HEK293 (cell line): ENCODE measurements at regions not wholly inside any gene's neighbourhood (a gene's known extent, or its start where the extent isn't known, plus 50 kb on each side); places are given as distances from the start of the nearest gene placed in this dataset.

ENCODE experiments used
- CTCF ChIA-PET: fragments of 350-600 bp; formaldehyde crosslinking; extraction: SDS; loops from one replicate; lab custom pipeline; 2021; ENCODE audit warnings: antibody characterized with exemption; lab: Yijun Ruan, JAX
- POLR2A ChIA-PET: fragments of 300-600 bp; formaldehyde crosslinking; extraction: SDS; loops from one replicate; lab custom pipeline; 2020; ENCODE audit warnings: antibody characterized with exemption, inconsistent platforms; lab: Yijun Ruan, JAX
- H3K27ac ChIP-seq: fragments of 200-500 bp; sonication (Bioruptor generic); 2 replicates; pipeline ENCODE4 v1.5.1; 2014; ENCODE audit warnings: low read depth, low read length, control low read depth, inconsistent platforms; ENCODE audit errors: extremely low read depth
- H3K36me3 ChIP-seq, 2 experiments: fragments of 200-500 bp in 1 of 2; sonication (Bioruptor generic) in 1 of 2; 1 replicate in 1 of 2; 2 replicates in 1 of 2; pipeline ENCODE4 v1.5.1; 2014 to 2017; ENCODE audit warnings: inconsistent platforms in 2 of 2, low read length in 2 of 2; ENCODE audit not compliant: control insufficient read depth in 2 of 2, insufficient read depth in 1 of 2
- H3K4me1 ChIP-seq: fragments of 200-500 bp; sonication (Bioruptor generic); 2 replicates; pipeline ENCODE4 v1.5.1; 2014; ENCODE audit warnings: mild to moderate bottlenecking, low read length, inconsistent platforms; ENCODE audit not compliant: control insufficient read depth, insufficient read depth
- H3K4me3 ChIP-seq: 2 replicates; pipeline ENCODE4 v1.5.1; 2011; ENCODE audit warnings: low read depth, mild to moderate bottlenecking, control low read depth, low read length, moderate library complexity
- H3K9me3 ChIP-seq: fragments of 200-500 bp; sonication (Bioruptor generic); 2 replicates; pipeline ENCODE4 v1.5.1; 2014; ENCODE audit warnings: low read depth, low read length, inconsistent platforms; ENCODE audit not compliant: control insufficient read depth, insufficient read depth
- GLIS1 ChIP-seq: fragments of 450-650 bp; formaldehyde crosslinking; IDR thresholded peaks from 2 replicates; pipeline ENCODE4 v1.5.1; 2016; ENCODE audit warnings: missing biosample characterization, missing genetic modification characterization
- TCF7L2 ChIP-seq: IDR thresholded peaks from 2 replicates; pipeline ENCODE4 v1.6.1; 2011; ENCODE audit warnings: low read depth, mild to moderate bottlenecking, inconsistent platforms, low read length, moderate library complexity, borderline replicate concordance
- ZBTB1 ChIP-seq: fragments of 450-650 bp; formaldehyde crosslinking; IDR thresholded peaks from 2 replicates; pipeline ENCODE4 v1.5.1; 2016; ENCODE audit warnings: missing biosample characterization, missing genetic modification characterization
- ZBTB44 ChIP-seq: fragments of 450-650 bp; IDR thresholded peaks from 2 replicates; pipeline ENCODE4 v1.5.1; 2018; ENCODE audit warnings: missing biosample characterization, mild to moderate bottlenecking, missing genetic modification characterization
- ZBTB7A ChIP-seq: fragments of 450-650 bp; formaldehyde crosslinking; IDR thresholded peaks from 2 replicates; pipeline ENCODE4 v1.5.1; 2016; ENCODE audit warnings: low read depth, missing biosample characterization, missing genetic modification characterization
- ZEB2 ChIP-seq: fragments of 450-650 bp; formaldehyde crosslinking; IDR thresholded peaks from 2 replicates; pipeline ENCODE4 v1.5.1; 2016; ENCODE audit warnings: missing biosample characterization, missing genetic modification characterization
- ZFP37 ChIP-seq: fragments of 450-650 bp; formaldehyde crosslinking; IDR thresholded peaks from 2 replicates; pipeline ENCODE4 v1.5.1; 2016; ENCODE audit warnings: missing biosample characterization, missing genetic modification characterization
- ZNF112 ChIP-seq: fragments of 450-650 bp; formaldehyde crosslinking; IDR thresholded peaks from 2 replicates; pipeline ENCODE4 v1.5.0; 2017; ENCODE audit warnings: missing biosample characterization, missing genetic modification characterization
- ZNF114 ChIP-seq: fragments of 450-650 bp; formaldehyde crosslinking; IDR thresholded peaks from 2 replicates; pipeline ENCODE4 v1.5.0; 2017; ENCODE audit warnings: missing biosample characterization, missing genetic modification characterization
- ZNF221 ChIP-seq: fragments of 450-650 bp; formaldehyde crosslinking; IDR thresholded peaks from 2 replicates; pipeline ENCODE4 v1.5.1; 2017; ENCODE audit warnings: missing biosample characterization, missing genetic modification characterization, borderline replicate concordance
- ZNF223 ChIP-seq: fragments of 450-650 bp; formaldehyde crosslinking; IDR thresholded peaks from 2 replicates; pipeline ENCODE4 v1.5.1; 2016; ENCODE audit warnings: missing biosample characterization, missing genetic modification characterization
- ZNF26 ChIP-seq: fragments of 450-650 bp; formaldehyde crosslinking; IDR thresholded peaks from 2 replicates; pipeline ENCODE4 v1.5.1; 2016; ENCODE audit warnings: missing biosample characterization, missing genetic modification characterization
- ZNF266 ChIP-seq: fragments of 450-650 bp; formaldehyde crosslinking; IDR thresholded peaks from 2 replicates; pipeline ENCODE4 v1.5.1; 2016; ENCODE audit warnings: missing biosample characterization, missing genetic modification characterization, low read depth
- ZNF311 ChIP-seq: fragments of 450-650 bp; formaldehyde crosslinking; IDR thresholded peaks from 2 replicates; pipeline ENCODE4 v1.5.1; 2017; ENCODE audit warnings: missing biosample characterization, missing genetic modification characterization, borderline replicate concordance
- ZNF423 ChIP-seq: fragments of 450-650 bp; formaldehyde crosslinking; IDR thresholded peaks from 2 replicates; pipeline ENCODE4 v1.5.1; 2016; ENCODE audit warnings: missing biosample characterization, missing genetic modification characterization
- ZNF549 ChIP-seq: fragments of 450-650 bp; IDR thresholded peaks from 2 replicates; pipeline ENCODE4 v1.5.1; 2018; ENCODE audit warnings: missing biosample characterization, missing genetic modification characterization, mild to moderate bottlenecking, inconsistent platforms, moderate library complexity
- ZNF558 ChIP-seq: fragments of 450-650 bp; formaldehyde crosslinking; IDR thresholded peaks from 2 replicates; pipeline ENCODE4 v1.5.1; 2016; ENCODE audit warnings: missing biosample characterization, missing genetic modification characterization
- ZNF560 ChIP-seq: fragments of 450-650 bp; formaldehyde crosslinking; IDR thresholded peaks from 2 replicates; pipeline ENCODE4 v1.5.1; 2017; ENCODE audit warnings: missing biosample characterization, missing genetic modification characterization, borderline replicate concordance
- ZNF580 ChIP-seq: fragments of 450-650 bp; formaldehyde crosslinking; IDR thresholded peaks from 2 replicates; pipeline ENCODE4 v1.5.1; 2016; ENCODE audit warnings: missing biosample characterization, missing genetic modification characterization
- ZNF626 ChIP-seq: fragments of 450-650 bp; sonication (Bioruptor Pico); formaldehyde crosslinking; IDR thresholded peaks from 2 replicates; pipeline ENCODE4 v1.5.1; 2018; ENCODE audit warnings: missing biosample characterization, missing genetic modification characterization, inconsistent platforms
- ZNF677 ChIP-seq: fragments of 450-650 bp; IDR thresholded peaks from 2 replicates; pipeline ENCODE4 v1.5.0; 2018; ENCODE audit warnings: missing biosample characterization, mild to moderate bottlenecking, missing genetic modification characterization, moderate library complexity
- ZNF692 ChIP-seq: fragments of 450-650 bp; formaldehyde crosslinking; IDR thresholded peaks from 2 replicates; pipeline ENCODE4 v1.5.1; 2016; ENCODE audit warnings: missing biosample characterization, missing genetic modification characterization
- ZNF701 ChIP-seq: fragments of 450-650 bp; formaldehyde crosslinking; IDR thresholded peaks from 2 replicates; pipeline ENCODE4 v1.5.1; 2016; ENCODE audit warnings: missing biosample characterization, missing genetic modification characterization
- ZNF837 ChIP-seq: fragments of 450-650 bp; formaldehyde crosslinking; IDR thresholded peaks from 2 replicates; pipeline ENCODE4 v1.5.1; 2016; ENCODE audit warnings: missing biosample characterization, missing genetic modification characterization

- ChIA-PET POLR2A (no interaction called here), CTCF (no interaction called here)
- Histone ChIP-seq H3K36me3 (no peaks in the 10 kb centered on the region), H3K27ac (no peak overlapping the region), H3K4me3 (no peak overlapping the region), H3K9me3 (no peaks in the 10 kb centered on the region), H3K4me1 (no peaks in the 10 kb centered on the region)
- TF ChIP-seq ZNF560 (tag by site-specific recombination) (no peak), ZNF223 (tag by site-specific recombination) (no peak), ZNF423 (tag by site-specific recombination) (no peak), ZNF549 (no peak), TCF7L2 (peak; percentile 47; the same call in 1 of the 2 replicates), ZNF701 (no peak)
Measured at GRCh38 chr3:70728311-70728710, 415.9 kb upstream of the MDFIC2 start.

GRCh38 chr3:70726961-70727360, 414.5 kb upstream of the MDFIC2 start:
- H3K9me3 ChIP-seq: no peaks in the 10 kb centered on the region
- no peak for TF ChIP-seq ZNF580 (tag by site-specific recombination)
- TF ChIP-seq ZBTB1: no peak
- H3K4me1 ChIP-seq: no peaks in the 10 kb centered on the region
- ChIA-PET POLR2A (no interaction called here), CTCF (no interaction called here)
- H3K27ac ChIP-seq: no peak overlapping the region
- H3K36me3 ChIP-seq: no peaks in the 10 kb centered on the region
- no peak overlapping the region for H3K4me3 ChIP-seq

GRCh38 chr3:70726096-70726938, 413.9 kb upstream of the MDFIC2 start:
- H3K9me3 ChIP-seq: no peaks in the 10 kb centered on the region
- TF ChIP-seq ZNF221 (no peak), ZNF626 (tag by site-specific recombination) (no peak), ZNF112 (tag by site-specific recombination) (no peak), TCF7L2 (no peak), ZNF558 (no peak), ZFP37 (tag by site-specific recombination) (no peak), ZNF692 (tag by site-specific recombination) (no peak), ZNF266 (tag by site-specific recombination) (no peak), ZNF114 (no peak), ZEB2 (no peak), ZBTB7A (tag by site-specific recombination) (no peak), ZBTB44 (tag by site-specific recombination) (no peak), GLIS1 (tag by site-specific recombination) (no peak), ZNF677 (tag by site-specific recombination) (no peak), ZNF26 (tag by site-specific recombination) (no peak), ZNF311 (tag by site-specific recombination) (no peak), ZNF837 (tag by site-specific recombination) (no peak)
- H3K4me1 ChIP-seq: no peaks in the 10 kb centered on the region
- H3K4me3 ChIP-seq: no peak overlapping the region
- ChIA-PET CTCF (no interaction called here), POLR2A (no interaction called here)
- H3K36me3 ChIP-seq: no peaks in the 10 kb centered on the region
- H3K27ac ChIP-seq: no peak overlapping the region
